ENCODE measurements at regions not wholly inside any gene's neighbourhood (a gene's known extent, or its start where the extent isn't known, plus 50 kb on each side); places are given as distances from the start of the nearest gene placed in this dataset.
"Not testable (repeated sequence)": the region's sequence is repeated elsewhere in the genome, so short reads cannot be mapped to it uniquely, and the experiment has no call there.

DNA sequence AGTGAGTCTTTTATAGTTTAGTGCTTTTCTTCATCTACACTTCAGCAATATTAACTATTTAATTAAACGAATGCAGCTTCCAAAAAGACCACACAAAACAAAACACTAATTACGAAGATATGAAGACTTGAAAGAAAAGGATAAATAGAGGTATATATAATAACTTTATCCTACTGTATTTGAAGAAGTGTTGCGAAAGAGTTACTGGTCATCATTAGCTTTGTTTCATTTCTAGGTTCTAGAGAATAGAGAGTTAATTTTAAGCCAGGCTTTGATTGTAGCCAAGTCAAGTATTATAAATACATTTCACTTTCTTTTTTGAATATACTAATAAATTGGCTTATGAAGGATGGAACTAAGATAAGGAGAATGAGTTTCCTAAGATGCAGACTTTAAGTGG is 416.8 kb upstream of the GBE1 start:
- DNase-seq (ENCODE audit: low spot score), result no peak

DNA sequence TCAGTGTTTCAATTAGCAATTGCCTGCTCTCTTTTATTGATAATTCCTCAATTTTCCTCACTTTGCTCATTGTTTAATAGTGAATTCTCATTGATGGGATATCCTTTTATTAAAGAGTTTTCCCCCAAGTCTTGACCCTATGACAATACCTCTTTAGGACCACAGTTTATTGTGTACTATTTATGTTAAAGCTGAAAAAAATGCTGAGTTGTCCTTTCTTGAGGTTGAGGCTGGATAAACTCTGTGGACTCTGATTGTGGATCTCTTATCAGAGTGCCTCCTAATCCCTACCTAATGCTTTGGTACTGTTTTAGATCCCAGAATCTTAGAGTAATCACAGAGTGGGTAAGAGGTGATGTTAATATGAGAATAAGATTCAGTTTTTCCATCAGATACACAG is 416.3 kb upstream of the GBE1 start:
- DNase-seq (ENCODE audit: low spot score), result peak; percentile 48

- DNase-seq (ENCODE audit: low spot score), result no peak
Measured at GRCh38 chr3:82165266-82165665, 403.8 kb upstream of the GBE1 start.

DNA sequence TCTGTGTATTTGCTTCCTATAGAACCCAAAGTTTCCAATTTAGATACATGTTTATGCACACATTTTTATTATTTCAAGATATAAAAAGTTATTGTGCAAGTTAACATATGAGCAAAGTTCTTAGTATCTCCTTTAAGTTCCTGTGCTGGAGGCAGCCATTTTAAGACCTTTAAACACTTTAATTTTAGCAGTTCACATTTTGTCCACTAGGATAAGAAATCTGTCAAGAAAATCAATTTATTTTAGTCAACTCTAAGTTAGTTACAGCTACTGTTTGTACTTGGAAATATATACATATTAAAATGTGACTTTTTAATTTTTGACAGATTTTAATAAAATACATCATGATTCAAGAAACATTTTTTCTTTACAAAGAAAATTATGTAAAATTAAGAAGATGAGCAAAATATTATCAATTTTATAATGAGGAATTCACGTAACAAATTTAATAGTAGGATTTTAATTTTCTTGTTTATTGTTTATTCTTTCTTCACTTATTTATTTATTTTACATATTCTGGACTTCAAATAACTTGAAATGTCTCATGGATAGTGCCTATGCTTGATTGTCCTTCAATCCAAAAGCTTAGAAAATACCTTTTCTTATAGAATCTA is 402.6 kb upstream of the GBE1 start:
- no peak for DNase-seq (ENCODE audit: low spot score)

DNA sequence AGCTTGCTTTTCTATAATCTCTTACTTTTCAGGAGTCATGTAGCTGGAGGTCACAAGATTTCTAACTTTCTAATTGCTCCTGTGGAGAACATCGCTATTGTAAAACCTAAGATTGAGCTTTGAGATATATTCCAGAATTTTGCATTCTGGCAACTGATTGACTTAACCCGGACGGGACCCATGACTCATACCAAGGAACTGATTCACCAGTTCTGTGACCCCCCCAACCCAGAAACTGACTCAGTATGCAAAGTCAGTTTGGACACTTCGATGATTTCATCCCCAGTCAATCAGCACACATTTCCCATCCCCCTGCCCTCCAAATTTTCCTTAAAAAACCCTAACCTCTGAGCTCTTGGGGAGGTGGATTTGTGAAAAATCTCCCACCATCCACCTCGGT is 396.5 kb upstream of the GBE1 start:
- no peak for DNase-seq (ENCODE audit: low spot score)

DNA sequence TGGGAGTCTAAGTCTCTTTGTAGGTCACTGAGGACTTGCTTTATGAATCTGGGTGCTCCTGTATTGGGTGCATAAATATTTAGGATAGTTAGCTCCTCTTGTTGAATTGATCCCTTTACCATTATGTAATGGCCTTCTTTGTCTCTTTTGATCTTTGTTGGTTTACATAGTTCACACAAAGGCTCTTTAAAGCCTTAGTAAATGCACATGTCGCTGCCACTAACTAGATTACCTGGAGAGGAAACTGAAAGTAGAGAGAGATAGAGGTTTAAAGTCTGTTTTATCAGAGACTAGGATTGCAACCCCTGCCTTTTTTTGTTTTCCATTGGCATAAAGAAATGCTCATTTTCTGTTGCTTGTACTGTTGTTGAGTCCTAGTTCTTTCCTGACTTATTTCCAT is 392.4 kb upstream of the GBE1 start:
- not testable (repeated sequence) for DNase-seq (ENCODE audit: low spot score)

GRCh38 chr3:82145742-82146141 is 384.3 kb upstream of the GBE1 start:
- no peak for DNase-seq (ENCODE audit: low spot score)

- no peak for DNase-seq (ENCODE audit: low spot score)
Measured at GRCh38 chr3:82144811-82145210, 383.4 kb upstream of the GBE1 start.

DNA sequence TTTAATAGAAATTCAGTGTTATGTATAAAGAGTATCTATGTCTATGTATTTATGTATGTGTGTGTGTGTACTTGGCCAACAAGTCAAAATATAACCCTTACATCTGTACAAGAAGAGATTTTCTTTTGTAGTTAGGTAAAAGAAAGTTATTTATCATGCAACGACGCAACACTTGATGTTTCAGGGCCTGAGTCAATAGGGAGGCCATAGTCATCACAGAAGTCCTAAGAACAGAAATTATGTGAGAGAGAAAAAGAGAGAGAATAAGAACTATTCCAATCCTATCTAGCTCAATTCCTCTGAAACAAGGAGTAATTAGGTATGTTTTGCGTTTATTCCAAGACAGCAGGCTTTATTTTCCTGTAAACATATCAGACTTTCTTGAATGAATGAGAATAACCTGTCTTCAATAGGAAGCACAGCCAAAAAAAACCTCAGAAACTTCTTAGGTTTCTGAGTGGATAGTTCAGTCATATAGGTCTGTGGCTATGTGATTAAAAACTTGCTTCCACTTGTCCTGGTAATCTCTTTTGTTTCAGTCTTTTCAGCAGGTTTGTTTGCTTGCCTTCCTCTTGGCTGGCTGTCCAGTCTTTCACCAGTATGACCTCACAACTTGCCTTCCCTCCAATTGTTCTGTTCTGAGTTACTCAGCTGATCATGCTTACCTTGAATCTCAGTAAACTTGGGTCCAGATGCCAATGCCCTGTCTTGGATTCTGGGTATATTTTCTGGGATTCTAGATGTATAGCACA is 382.4 kb upstream of the GBE1 start:
- DNase-seq (ENCODE audit: low spot score), result no peak

DNA sequence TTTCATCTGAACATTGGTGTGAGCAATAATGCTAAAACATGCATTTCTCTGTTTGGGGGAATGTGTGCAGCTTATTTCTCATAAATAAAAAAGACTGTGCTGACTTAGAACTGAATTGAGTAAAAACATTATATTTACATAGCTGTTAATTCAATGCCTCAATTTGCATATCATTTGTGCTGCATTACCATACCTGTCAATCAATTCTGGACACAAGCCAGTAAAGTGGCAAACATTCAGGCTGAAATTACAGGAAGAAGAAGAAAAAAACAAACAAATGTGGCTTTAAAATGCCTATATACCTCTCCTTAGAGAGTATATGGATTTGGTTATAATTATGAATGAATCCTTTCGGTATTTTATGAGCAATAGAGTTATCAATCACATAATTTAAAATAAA is 380.1 kb upstream of the GBE1 start:
- DNase-seq (ENCODE audit: low spot score), result no peak

- DNase-seq (ENCODE audit: low spot score), result no peak
Measured at GRCh38 chr3:82137861-82138260, 376.4 kb upstream of the GBE1 start.

- DNase-seq (ENCODE audit: low spot score), result no peak
Measured at GRCh38 chr3:82137050-82137449, 375.6 kb upstream of the GBE1 start.

GRCh38 chr3:82133070-82133606 is 371.7 kb upstream of the GBE1 start:
- peak; percentile 47 for DNase-seq (ENCODE audit: low spot score)

GRCh38 chr3:82132210-82133069 is 371.0 kb upstream of the GBE1 start:
- no peak for DNase-seq (ENCODE audit: low spot score)

DNA sequence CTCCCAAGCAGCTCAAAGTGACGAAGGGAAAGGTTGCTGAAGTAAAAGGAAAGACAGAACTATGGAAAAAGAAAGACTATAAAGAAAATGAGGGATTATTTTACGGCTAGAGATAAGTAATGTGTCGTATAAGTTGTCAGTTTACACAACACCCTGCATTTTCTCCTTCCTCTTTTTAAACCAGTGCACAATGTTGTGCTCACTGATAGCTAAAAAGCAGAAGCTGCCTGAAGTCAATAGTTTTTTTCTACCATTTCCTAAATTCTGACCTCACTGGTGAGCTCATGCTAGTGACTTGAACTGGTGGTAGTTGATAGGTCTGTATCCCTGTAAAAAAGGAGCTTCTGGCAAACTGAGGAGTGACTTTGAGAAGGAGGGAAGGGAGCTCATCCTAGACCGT is 368.6 kb upstream of the GBE1 start:
- peak; percentile 36 for DNase-seq (ENCODE audit: low spot score)

GRCh38 chr3:82129221-82129801 is 367.9 kb upstream of the GBE1 start:
- no peak for DNase-seq (ENCODE audit: low spot score)

- DNase-seq (ENCODE audit: low spot score), result no peak
Measured at GRCh38 chr3:82128271-82128670, 366.8 kb upstream of the GBE1 start.

GRCh38 chr3:82122554-82123345 is 361.3 kb upstream of the GBE1 start:
- no peak for DNase-seq (ENCODE audit: low spot score)

DNA sequence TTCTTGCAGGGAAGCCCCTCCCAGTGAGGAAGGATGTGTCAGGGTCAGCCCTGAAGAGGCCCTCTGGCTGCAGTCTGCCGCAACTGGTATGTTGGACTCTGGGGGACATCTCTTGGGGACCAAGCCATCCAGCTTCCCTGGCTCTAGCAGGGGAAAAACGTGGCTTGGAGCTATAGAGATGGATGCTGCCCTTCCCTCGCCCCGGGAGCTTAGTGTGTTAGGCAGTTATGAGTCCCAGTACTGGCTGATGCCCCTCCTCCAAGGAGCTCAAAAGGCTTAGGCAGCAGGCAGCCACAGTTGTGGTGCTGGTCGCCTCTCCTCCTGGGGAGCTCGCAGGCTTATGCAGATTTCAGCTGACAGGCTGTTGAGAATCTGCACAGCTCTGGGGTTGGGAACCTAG is 353.1 kb upstream of the GBE1 start:
- no peak for DNase-seq (ENCODE audit: low spot score)

DNA sequence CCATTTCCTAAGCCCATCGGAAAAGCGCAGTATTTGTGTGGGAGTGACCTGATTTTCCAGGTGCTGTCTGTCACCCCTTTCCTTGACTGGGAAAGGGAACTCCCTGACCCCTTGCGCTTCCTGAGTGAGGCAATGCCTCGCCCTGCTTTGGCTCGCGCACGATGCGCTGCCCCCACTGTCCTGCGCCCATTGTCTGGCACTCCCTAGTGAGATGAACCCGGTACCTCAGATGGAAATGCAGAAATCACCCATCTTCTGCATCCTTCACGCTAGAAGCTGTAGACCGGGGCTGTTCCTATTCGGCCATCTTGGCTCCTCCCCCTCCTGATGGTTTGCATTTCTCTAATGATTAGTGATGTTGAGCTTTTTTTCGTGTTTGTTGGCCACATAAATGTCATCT is 349.3 kb upstream of the GBE1 start:
- DNase-seq (ENCODE audit: low spot score), result not testable (repeated sequence)

DNA sequence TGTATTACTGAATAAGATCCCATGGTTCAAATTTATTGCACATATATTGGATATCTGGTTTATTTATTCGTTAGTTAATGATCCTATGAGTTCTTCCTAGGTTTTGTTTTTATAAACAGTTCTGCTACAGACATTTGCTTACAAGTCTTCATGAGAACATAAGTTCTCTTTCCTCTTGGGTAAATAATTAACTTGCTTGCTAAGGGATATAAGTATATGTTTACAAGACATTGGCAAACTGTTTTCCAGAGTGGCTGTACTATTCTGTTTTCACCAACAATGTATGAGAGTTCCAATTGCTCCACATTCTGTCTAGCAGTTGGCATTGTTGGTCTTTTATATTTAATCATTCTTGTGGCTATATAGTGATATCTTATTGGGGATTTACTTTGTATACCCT is 341.8 kb upstream of the GBE1 start:
- no peak for DNase-seq (ENCODE audit: low spot score)
